Spleen (tissue), 11 donors: ENCODE measurements at regions not wholly inside any gene's neighbourhood (a gene's known extent, or its start where the extent isn't known, plus 50 kb on each side); places are given as distances from the start of the nearest gene placed in this dataset.

Source experiments
- DNase-seq: peaks from one replicate; pipeline ENCODE4 v3.0.0-alpha.2; 2020
- H3K27ac ChIP-seq, 8 donors: fragments of 200-600 bp; sonication (generic) in 7 of 8; 1 replicate in 4 of 8; 2 replicates in 4 of 8; pipeline versions ENCODE4 v1.5.0 to v1.8.0; 2016 to 2021; ENCODE audit warnings: inconsistent platforms in 4 of 8, mild to moderate bottlenecking in 4 of 8, moderate library complexity in 1 of 8
- H3K27me3 ChIP-seq, 7 donors: fragments of 200-600 bp; sonication (generic) in 6 of 7; replicated peaks in 1 of 7; 1 replicate in 4 of 7; 2 replicates in 3 of 7; pipeline versions ENCODE4 v1.5.0 to v1.8.0; 2016 to 2021; ENCODE audit warnings: inconsistent platforms in 3 of 7, mild to moderate bottlenecking in 1 of 7
- H3K36me3 ChIP-seq, 6 donors: fragments of 200-600 bp; sonication (generic) in 5 of 6; 1 replicate in 4 of 6; 2 replicates in 2 of 6; pipeline versions ENCODE4 v1.5.0 to v1.8.0; 2016 to 2021; ENCODE audit warnings: inconsistent platforms in 2 of 6
- H3K4me1 ChIP-seq, 6 donors: fragments of 200-600 bp; sonication (generic) in 5 of 6; 1 replicate in 3 of 6; 2 replicates in 3 of 6; pipeline versions ENCODE4 v1.5.0 to v1.8.0; 2016 to 2021; ENCODE audit warnings: inconsistent platforms in 3 of 6
- H3K4me3 ChIP-seq, 8 donors: fragments of 200-600 bp; sonication (generic) in 7 of 8; 1 replicate in 4 of 8; 2 replicates in 4 of 8; pipeline versions ENCODE4 v1.5.0 to v1.8.0; 2016 to 2021; ENCODE audit warnings: inconsistent platforms in 4 of 8, mild to moderate bottlenecking in 4 of 8, moderate library complexity in 2 of 8
- H3K9me3 ChIP-seq, 8 donors: fragments of 200-600 bp; sonication (generic) in 7 of 8; 1 replicate in 4 of 8; 2 replicates in 4 of 8; pipeline versions ENCODE4 v1.5.0 to v1.8.0; 2016 to 2021; ENCODE audit warnings: inconsistent platforms in 4 of 8
- POLR2A ChIP-seq, 3 donors: fragments of 450-650 bp; IDR thresholded peaks; one replicate each; pipeline ENCODE4 v1.5.1; 2017; ENCODE audit warnings: antibody characterized with exemption in 3 of 3, mild to moderate bottlenecking in 1 of 3
- POLR2AphosphoS5 ChIP-seq, 3 donors: sonication (generic); formaldehyde crosslinking; IDR thresholded peaks; one replicate each; pipeline ENCODE4 v1.5.1; 2017; ENCODE audit warnings: antibody characterized with exemption in 3 of 3
- WGBS, 5 donors: extraction: QIAGEN DNeasy Blood & Tissue Kit in 3 of 5; methylation state at CpG; one replicate each; pipeline versions ENCODE4 v1.1.5 to v1.1.7; 2013 to 2018; 5-methylcytosine and 5-hydroxymethylcytosine counted together
- intact Hi-C: fragments of 100-400 bp; cut with DNase I; formaldehyde crosslinking; loops from one replicate; pipeline ENCODE4 v1.15.0; 2023; ENCODE audit warnings: low total_unique reads
- TF ChIP-seq, protein P1 (sequence below), 11 experiments: fragments of 200-600 bp in 7 of 11; fragments of 450-650 bp in 4 of 11; sonication (generic) in 4 of 11; IDR thresholded peaks in 8 of 11; conservative IDR thresholded peaks in 3 of 11; 1 replicate in 7 of 11; 2 replicates in 4 of 11; pipeline versions ENCODE4 v1.4.0 to v1.8.0; 2016 to 2021; ENCODE audit warnings: antibody characterized with exemption in 11 of 11, inconsistent platforms in 4 of 11, mild to moderate bottlenecking in 1 of 11
- donor health status: healthy with polysubstance abuse.
- donor health status: DM: no; HTN: no; CAD: no; lungs with moderate emphysema.
- donor health status: DM: no; HTN: no; CAD: no.
- donor health status: Bipolar disorder and iron deficiency.
- donor health status: healthy.
- donor health status: DM: no; HTN: no; CAD: no.
- donor health status: DM: yes; HTN: yes; CAD: no.

DNA sequence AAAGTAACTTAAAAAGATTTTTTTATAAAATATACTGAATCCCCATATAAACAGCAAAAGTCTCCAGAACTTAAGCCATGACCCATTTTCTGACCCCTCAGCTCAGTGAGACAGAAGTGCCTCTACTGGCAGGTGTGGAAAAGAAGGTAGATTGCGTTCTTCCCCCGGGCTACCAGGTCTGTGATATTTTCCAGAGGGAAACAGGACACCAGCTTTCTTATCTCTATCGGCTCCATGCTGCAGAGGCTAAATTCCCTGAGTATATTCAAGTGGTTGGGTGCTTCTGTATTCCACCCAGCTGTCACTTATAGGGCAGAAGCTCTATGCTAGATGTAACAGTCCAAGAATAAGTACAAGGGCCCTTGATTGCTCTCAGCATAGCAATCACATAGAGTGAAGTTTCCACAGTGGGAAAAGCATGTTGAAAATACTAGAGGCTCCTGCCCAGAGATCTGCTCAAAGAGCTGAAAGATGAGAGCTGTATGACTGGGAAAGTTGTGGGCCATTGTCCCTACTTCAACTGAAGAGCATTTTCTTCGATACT is 687.3 kb downstream of the CDH11 start:
- H3K4me3 ChIP-seq = no peak overlapping the region
- 72 to 85% (median 76%) methylated on average over 4 of the region's 4 CpGs for WGBS, 5 donors
- no peak for TF ChIP-seq POLR2AphosphoS5 (IDR thresholded peaks at IDR 0.05)
- TF ChIP-seq POLR2A (IDR thresholded peaks at IDR 0.05) = no peak
- TF ChIP-seq, protein P1, sequence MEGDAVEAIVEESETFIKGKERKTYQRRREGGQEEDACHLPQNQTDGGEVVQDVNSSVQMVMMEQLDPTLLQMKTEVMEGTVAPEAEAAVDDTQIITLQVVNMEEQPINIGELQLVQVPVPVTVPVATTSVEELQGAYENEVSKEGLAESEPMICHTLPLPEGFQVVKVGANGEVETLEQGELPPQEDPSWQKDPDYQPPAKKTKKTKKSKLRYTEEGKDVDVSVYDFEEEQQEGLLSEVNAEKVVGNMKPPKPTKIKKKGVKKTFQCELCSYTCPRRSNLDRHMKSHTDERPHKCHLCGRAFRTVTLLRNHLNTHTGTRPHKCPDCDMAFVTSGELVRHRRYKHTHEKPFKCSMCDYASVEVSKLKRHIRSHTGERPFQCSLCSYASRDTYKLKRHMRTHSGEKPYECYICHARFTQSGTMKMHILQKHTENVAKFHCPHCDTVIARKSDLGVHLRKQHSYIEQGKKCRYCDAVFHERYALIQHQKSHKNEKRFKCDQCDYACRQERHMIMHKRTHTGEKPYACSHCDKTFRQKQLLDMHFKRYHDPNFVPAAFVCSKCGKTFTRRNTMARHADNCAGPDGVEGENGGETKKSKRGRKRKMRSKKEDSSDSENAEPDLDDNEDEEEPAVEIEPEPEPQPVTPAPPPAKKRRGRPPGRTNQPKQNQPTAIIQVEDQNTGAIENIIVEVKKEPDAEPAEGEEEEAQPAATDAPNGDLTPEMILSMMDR (IDR thresholded peaks at IDR 0.05 in 8 of 11, conservative IDR thresholded peaks at IDR 0.05 in 3 of 11) = no peak
- H3K9me3 ChIP-seq = peaks cover 0 to 38% (median 27%) of the 10 kb centered on the region in 8 donors
- H3K27me3 ChIP-seq = no peaks in the 10 kb centered on the region
- DNase-seq = no peak
- H3K4me1 ChIP-seq = no peaks in the 10 kb centered on the region
- intact Hi-C loops = no loop called here
- no peaks in the 10 kb centered on the region for H3K36me3 ChIP-seq
- H3K27ac ChIP-seq = no peak overlapping the region

DNA sequence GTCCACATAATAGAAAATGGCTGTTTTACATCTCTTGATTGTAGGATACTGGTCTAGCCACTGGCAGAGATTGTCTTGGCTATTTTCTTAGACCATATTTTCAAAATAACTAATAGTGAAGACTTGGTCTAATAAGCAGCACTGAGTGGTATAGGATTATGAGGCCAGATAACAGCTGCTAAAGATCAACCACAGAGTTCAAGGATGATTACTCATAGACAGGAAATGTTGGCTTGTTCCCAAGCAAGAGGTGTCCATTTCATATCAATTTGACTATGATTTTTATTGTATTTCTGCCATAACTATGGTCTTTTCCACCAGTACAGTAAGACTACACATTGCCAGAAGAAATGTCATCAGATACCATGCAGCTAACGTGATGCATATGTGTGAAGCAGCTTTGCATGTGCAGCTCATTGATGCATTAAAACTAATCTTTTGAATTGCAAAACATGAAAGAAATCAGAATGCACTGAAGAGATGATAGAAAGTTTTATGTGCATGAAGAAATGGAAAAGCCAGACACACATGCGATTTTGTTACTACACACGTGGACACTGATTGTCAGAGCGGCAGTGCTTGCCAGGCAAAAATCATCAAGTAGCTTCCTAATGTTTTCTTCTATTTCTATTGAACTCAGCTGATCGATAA is 693.3 kb downstream of the CDH11 start:
- Histone ChIP-seq H3K27me3 (no peaks in the 10 kb centered on the region), H3K4me3 (no peak overlapping the region), H3K9me3 (peaks cover 0 to 29% (median 23%) of the 10 kb centered on the region in 8 donors), H3K36me3 (no peaks in the 10 kb centered on the region), H3K4me1 (no peaks in the 10 kb centered on the region), H3K27ac (no peak overlapping the region)
- no peak for TF ChIP-seq POLR2AphosphoS5 (IDR thresholded peaks at IDR 0.05)
- TF ChIP-seq, protein P1 (IDR thresholded peaks at IDR 0.05 in 8 of 11, conservative IDR thresholded peaks at IDR 0.05 in 3 of 11) = no peak
- TF ChIP-seq POLR2A (IDR thresholded peaks at IDR 0.05) = no peak
- 74 to 89% (median 86%) methylated on average over 5 of the region's 5 CpGs for WGBS, 5 donors
- intact Hi-C loops = no loop called here
- DNase-seq = no peak

DNA sequence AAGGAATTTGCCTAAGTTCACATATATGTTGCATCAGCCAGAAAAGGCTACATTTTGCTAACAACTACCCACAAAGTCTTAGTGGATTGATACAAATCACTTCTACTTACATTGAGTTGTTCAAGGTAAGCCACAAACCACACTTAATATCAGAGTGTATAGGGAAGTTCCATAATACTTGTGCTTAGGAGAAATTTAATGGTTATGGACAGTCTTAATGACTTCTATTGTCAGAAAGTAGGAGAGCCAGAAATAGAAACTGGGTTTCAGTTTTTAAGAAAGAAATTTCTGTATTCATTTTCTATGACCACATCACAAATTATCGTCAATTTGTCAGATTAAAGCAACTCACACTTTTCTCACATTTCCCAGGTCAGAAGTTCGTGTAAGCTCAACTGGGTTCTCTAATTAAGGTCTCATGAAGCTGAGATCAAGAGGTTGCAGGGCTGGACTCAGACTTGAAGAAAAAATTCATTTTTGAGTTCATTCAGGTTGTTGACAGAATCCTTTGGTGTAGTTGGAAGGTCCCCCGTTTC is 695.7 kb downstream of the CDH11 start:
- 83 to 95% (median 88%) methylated on average over 3 of the region's 3 CpGs for WGBS, 5 donors
- Histone ChIP-seq H3K27ac (no peak overlapping the region), H3K27me3 (no peaks in the 10 kb centered on the region), H3K36me3 (no peaks in the 10 kb centered on the region), H3K4me3 (no peak overlapping the region), H3K9me3 (peaks cover 0 to 10% (median 3%) of the 10 kb centered on the region in 8 donors), H3K4me1 (no peaks in the 10 kb centered on the region)
- TF ChIP-seq, protein P1 (IDR thresholded peaks at IDR 0.05 in 8 of 11, conservative IDR thresholded peaks at IDR 0.05 in 3 of 11) = no peak
- TF ChIP-seq POLR2A (IDR thresholded peaks at IDR 0.05) (no peak), POLR2AphosphoS5 (IDR thresholded peaks at IDR 0.05) (no peak)
- intact Hi-C loops = no loop called here
- DNase-seq = no peak

DNA sequence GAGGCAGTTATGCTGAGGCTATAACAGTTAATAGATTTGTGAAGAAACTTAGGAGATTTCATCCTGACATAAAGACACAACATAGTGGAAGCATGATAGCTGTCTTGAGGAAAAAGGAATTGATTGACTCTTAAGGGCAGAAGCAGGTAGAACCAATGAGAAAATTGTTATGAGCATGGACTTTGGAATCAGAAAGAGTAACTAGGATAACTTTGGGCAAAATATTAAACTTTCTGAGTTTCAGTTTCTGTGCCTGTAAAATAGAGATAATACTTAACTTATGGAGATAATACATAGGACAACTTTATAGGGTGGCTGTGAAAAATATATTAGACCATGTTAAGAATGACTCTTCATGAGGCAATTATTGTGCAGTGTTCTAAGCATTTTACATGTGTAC is 696.5 kb downstream of the CDH11 start:
- H3K36me3 ChIP-seq = no peaks in the 10 kb centered on the region
- TF ChIP-seq, protein P1 (IDR thresholded peaks at IDR 0.05 in 8 of 11, conservative IDR thresholded peaks at IDR 0.05 in 3 of 11) = no peak
- TF ChIP-seq POLR2A (IDR thresholded peaks at IDR 0.05) (no peak), POLR2AphosphoS5 (IDR thresholded peaks at IDR 0.05) (no peak)
- H3K27me3 ChIP-seq = no peaks in the 10 kb centered on the region
- no peak overlapping the region for H3K4me3 ChIP-seq
- no peaks in the 10 kb centered on the region for H3K4me1 ChIP-seq
- no peak for DNase-seq
- intact Hi-C loops = no loop called here
- no peak overlapping the region for H3K27ac ChIP-seq
- peaks cover 0 to 11% (median 0%) of the 10 kb centered on the region in 8 donors for H3K9me3 ChIP-seq
